HepG2 (cell line): ENCODE measurements at regions not wholly inside any gene's neighbourhood (a gene's known extent, or its start where the extent isn't known, plus 50 kb on each side); places are given as distances from the start of the nearest gene placed in this dataset.

Source experiments
- ATAC-seq: fragments of 200-7000 bp; cut with Tn5 transposase; 3 replicates; pipeline ENCODE4 v1.9.1; 2020; ENCODE audit warnings: mild to moderate bottlenecking, moderate library complexity
- BruUV-seq: library from RNA; stranded (reverse); fragments of 400-500 nt; replicated peaks from 2 replicates; lab custom pipeline; 2021; lab: Mats Ljungman, UMichigan
- CTCF ChIA-PET: fragments of 300-600 bp; formaldehyde crosslinking; extraction: SDS; loops from one replicate; lab custom pipeline; 2021; ENCODE audit warnings: low total read pairs, inconsistent platforms, low intra/inter-chr PET ratio; lab: Yijun Ruan, JAX
- POLR2A ChIA-PET: fragments of 350-600 bp; sonication (Branson Sonifier 250); formaldehyde crosslinking; loops from one replicate; lab custom pipeline; 2020; ENCODE audit warnings: antibody characterized with exemption, inconsistent platforms; lab: Yijun Ruan, JAX
- DNase-seq: peaks from one replicate; pipeline ENCODE4 v3.0.0-alpha.2; 2015; ENCODE audit warnings: low spot score
- FAIRE-seq: peaks from 3 replicates; lab custom pipeline; 2011; peaks lifted over from hg19 to GRCh38; lab: Jason Lieb, UNC
- H2AFZ ChIP-seq: one replicate; pipeline ENCODE4 v1.6.1; 2011; ENCODE audit warnings: low read length, inconsistent platforms
- H3K27ac ChIP-seq: fragments of 300-600 bp; 3 replicates; pipeline ENCODE4 v1.8.0; 2011; ENCODE audit warnings: mixed run types, mild to moderate bottlenecking, mixed read lengths, low read length, inconsistent platforms; ENCODE audit not compliant: insufficient read depth; ENCODE audit errors: extremely low read length
- H3K27me3 ChIP-seq, 2 experiments: fragments of 200-600 bp in 1 of 2; 2 replicates in 1 of 2; 3 replicates in 1 of 2; pipeline versions ENCODE4 v1.6.0 to v1.8.0; 2011; ENCODE audit warnings: low read length in 2 of 2, mild to moderate bottlenecking in 2 of 2, moderate library complexity in 2 of 2, inconsistent platforms in 1 of 2; ENCODE audit not compliant: insufficient read depth in 2 of 2, control insufficient read depth in 1 of 2
- H3K36me3 ChIP-seq, 2 experiments: fragments of 200-600 bp in 1 of 2; replicated peaks in 1 of 2; 2 replicates in 1 of 2; 3 replicates in 1 of 2; pipeline versions ENCODE4 v1.5.1 to v1.8.0; 2011; ENCODE audit warnings: low read length in 2 of 2, inconsistent platforms in 1 of 2; ENCODE audit not compliant: insufficient read depth in 2 of 2, control insufficient read depth in 1 of 2
- H3K4me1 ChIP-seq: 2 replicates; pipeline ENCODE4 v1.5.1; 2012; ENCODE audit warnings: low read length, inconsistent platforms; ENCODE audit not compliant: insufficient read depth
- H3K4me2 ChIP-seq: 2 replicates; pipeline ENCODE4 v1.6.0; 2011; ENCODE audit warnings: low read depth, low read length, inconsistent platforms
- H3K4me3 ChIP-seq, 3 experiments: fragments of 200-600 bp in 1 of 3; sonication (generic), shearing (Covaris generic) in 1 of 3; replicated peaks in 1 of 3; 2 replicates each; pipeline ENCODE4 v1.5.1; 2011 to 2016; ENCODE audit warnings: low read length in 3 of 3, inconsistent platforms in 2 of 3, low read depth in 2 of 3, mild to moderate bottlenecking in 2 of 3, control low read depth in 1 of 3, mixed read lengths in 1 of 3; ENCODE audit not compliant: insufficient read depth in 1 of 3
- H3K79me2 ChIP-seq: one replicate; pipeline ENCODE4 v1.6.1; 2011; ENCODE audit warnings: low read length, inconsistent platforms; ENCODE audit not compliant: insufficient read depth
- H3K9ac ChIP-seq: 2 replicates; pipeline ENCODE4 v1.6.0; 2011; ENCODE audit warnings: mild to moderate bottlenecking, low read depth, low read length, inconsistent platforms; ENCODE audit not compliant: insufficient read depth
- H3K9me3 ChIP-seq: 2 replicates; pipeline ENCODE4 v1.5.1; 2012; ENCODE audit warnings: mild to moderate bottlenecking, low read length
- H4K20me1 ChIP-seq: 2 replicates; pipeline ENCODE4 v1.6.0; 2011; ENCODE audit warnings: inconsistent platforms, mild to moderate bottlenecking, low read length, moderate library complexity; ENCODE audit not compliant: insufficient read depth
- NFE2L2 ChIP-seq: fragments of 150-350 bp; IDR thresholded peaks from 2 replicates; pipeline ENCODE4 v1.6.1; 2014; ENCODE audit warnings: low read length
- SMAD9 ChIP-seq: sonication (generic); formaldehyde crosslinking; IDR thresholded peaks from 2 replicates; pipeline ENCODE4 v1.5.1; 2020; ENCODE audit warnings: mild to moderate bottlenecking, missing genetic modification reagents
- ZBTB1 ChIP-seq: sonication (generic); formaldehyde crosslinking; IDR thresholded peaks from 2 replicates; pipeline ENCODE4 v1.4.0; 2020; ENCODE audit warnings: missing genetic modification reagents, borderline replicate concordance
- ZNF205 ChIP-seq: IDR thresholded peaks from 2 replicates; pipeline ENCODE4 v1.6.1; 2018; ENCODE audit warnings: missing biosample characterization, missing genetic modification reagents
- ZNF589 ChIP-seq: sonication (generic); formaldehyde crosslinking; conservative IDR thresholded peaks from 2 replicates; pipeline ENCODE4 v1.8.0; 2022; ENCODE audit warnings: mild to moderate bottlenecking, moderate library complexity, missing genetic modification reagents
- ZNF879 ChIP-seq: sonication (generic); formaldehyde crosslinking; IDR thresholded peaks from 2 replicates; pipeline ENCODE4 v1.8.1; 2023; ENCODE audit warnings: missing genetic modification reagents
- WGBS: methylation state at CpG from one replicate; pipeline ENCODE4 v1.1.6; 2017; ENCODE audit warnings: low lambda C conversion rate; 5-methylcytosine and 5-hydroxymethylcytosine counted together
- in situ Hi-C: cut with HindIII; loops from 2 replicates; pipeline ENCODE4 v1.10.0; 2017; ENCODE audit warnings: low pct_unique_long_range_greater_than_20kb; ENCODE audit not compliant: extremely low pct_ligation_motif_present
- intact Hi-C: fragments of 100-400 bp; cut with micrococcal nuclease; formaldehyde crosslinking; loops from one replicate; pipeline ENCODE4 v1.10.0; 2022; ENCODE audit not compliant: unreplicated experiment
- TF ChIP-seq, protein P1 (sequence below): sonication (generic); formaldehyde crosslinking; IDR thresholded peaks from 2 replicates; pipeline ENCODE4 v1.5.0; 2020; ENCODE audit warnings: mild to moderate bottlenecking, missing genetic modification reagents, borderline replicate concordance
- TF ChIP-seq, protein P2 (sequence below), 2 experiments: sonication (generic) in 1 of 2; formaldehyde crosslinking in 1 of 2; IDR thresholded peaks; 2 replicates each; pipeline versions ENCODE4 v1.4.0 to v1.6.1; 2018 to 2020; ENCODE audit warnings: missing genetic modification reagents in 2 of 2, borderline replicate concordance in 1 of 2, low read depth in 1 of 2, mild to moderate bottlenecking in 1 of 2, missing biosample characterization in 1 of 2

- TF ChIP-seq, protein P1, sequence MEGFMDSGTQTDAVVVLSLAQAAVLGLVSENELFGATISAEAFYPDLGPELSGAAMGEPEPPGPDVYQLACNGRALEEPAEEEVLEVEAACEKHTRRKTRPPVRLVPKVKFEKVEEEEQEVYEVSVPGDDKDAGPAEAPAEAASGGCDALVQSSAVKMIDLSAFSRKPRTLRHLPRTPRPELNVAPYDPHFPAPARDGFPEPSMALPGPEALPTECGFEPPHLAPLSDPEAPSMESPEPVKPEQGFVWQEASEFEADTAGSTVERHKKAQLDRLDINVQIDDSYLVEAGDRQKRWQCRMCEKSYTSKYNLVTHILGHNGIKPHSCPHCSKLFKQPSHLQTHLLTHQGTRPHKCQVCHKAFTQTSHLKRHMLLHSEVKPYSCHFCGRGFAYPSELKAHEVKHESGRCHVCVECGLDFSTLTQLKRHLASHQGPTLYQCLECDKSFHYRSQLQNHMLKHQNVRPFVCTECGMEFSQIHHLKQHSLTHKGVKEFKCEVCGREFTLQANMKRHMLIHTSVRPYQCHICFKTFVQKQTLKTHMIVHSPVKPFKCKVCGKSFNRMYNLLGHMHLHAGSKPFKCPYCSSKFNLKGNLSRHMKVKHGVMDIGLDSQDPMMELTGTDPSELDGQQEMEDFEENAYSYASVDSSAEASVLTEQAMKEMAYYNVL (CRISPR knock-in tag) = no peak
Observed at GRCh38 chr14:71741241-71741640, 191.0 kb upstream of the RGS6 start (continued).

DNA sequence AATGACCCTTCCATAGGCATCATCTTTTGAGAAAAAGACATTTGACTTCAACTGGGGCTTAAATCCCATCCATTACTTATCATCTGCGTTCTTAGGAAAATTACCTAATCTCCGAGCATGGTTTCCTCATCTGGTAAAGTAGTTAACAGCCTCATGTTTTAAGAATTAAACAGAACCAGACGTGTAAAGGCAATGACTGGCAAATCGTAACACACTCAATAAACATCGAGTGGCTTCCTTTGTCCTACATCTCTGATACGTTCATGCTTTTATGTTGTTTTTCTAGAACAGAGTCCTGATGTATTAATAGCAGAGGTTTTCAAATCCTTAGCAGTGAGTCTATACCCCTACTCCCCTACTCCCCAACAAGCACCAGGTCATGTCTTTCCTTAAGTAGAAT, 189.7 kb upstream of the RGS6 start:
- no peak overlapping the region for H2AFZ ChIP-seq
- DNase-seq (no peak), ATAC-seq (no peak), FAIRE-seq (no peak)
- no peak overlapping the region for H3K9ac ChIP-seq
- no peaks in the 10 kb centered on the region for H4K20me1 ChIP-seq
- intact Hi-C loops (no loop called here), in situ Hi-C loops (no loop called here)
- H3K36me3 ChIP-seq = peaks cover 5 to 8% of the 10 kb centered on the region in 2 experiments; a peak in 1 of 5 replicates
- H3K27me3 ChIP-seq = no peaks in the 10 kb centered on the region
- POLR2A ChIA-PET = no interaction called here
- no peaks in the 10 kb centered on the region for H3K79me2 ChIP-seq
- peaks cover 5% of the 10 kb centered on the region; the same call in 1 of the 2 replicates for H3K9me3 ChIP-seq
- no peaks in the 10 kb centered on the region for H3K4me1 ChIP-seq
- BruUV-seq = no TSS peak
- WGBS = 87% methylated on average over 6 of the region's 6 CpGs
- CTCF ChIA-PET = no interaction called here
- no peak overlapping the region for H3K4me3 ChIP-seq
- no peak overlapping the region for H3K4me2 ChIP-seq
- H3K27ac ChIP-seq = no peak overlapping the region
- TF ChIP-seq ZNF589 (CRISPR knock-in tag) (no peak), SMAD9 (CRISPR knock-in tag) (no peak), ZNF879 (CRISPR knock-in tag) (no peak), ZBTB1 (CRISPR knock-in tag) (no peak), NFE2L2 (peak; percentile 36; the same call in 1 of the 2 replicates), ZNF205 (CRISPR knock-in tag) (no peak)
- TF ChIP-seq, protein P2, sequence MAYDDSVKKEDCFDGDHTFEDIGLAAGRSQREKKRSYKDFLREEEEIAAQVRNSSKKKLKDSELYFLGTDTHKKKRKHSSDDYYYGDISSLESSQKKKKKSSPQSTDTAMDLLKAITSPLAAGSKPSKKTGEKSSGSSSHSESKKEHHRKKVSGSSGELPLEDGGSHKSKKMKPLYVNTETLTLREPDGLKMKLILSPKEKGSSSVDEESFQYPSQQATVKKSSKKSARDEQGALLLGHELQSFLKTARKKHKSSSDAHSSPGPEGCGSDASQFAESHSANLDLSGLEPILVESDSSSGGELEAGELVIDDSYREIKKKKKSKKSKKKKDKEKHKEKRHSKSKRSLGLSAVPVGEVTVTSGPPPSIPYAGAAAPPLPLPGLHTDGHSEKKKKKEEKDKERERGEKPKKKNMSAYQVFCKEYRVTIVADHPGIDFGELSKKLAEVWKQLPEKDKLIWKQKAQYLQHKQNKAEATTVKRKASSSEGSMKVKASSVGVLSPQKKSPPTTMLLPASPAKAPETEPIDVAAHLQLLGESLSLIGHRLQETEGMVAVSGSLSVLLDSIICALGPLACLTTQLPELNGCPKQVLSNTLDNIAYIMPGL (CRISPR knock-in tag; IDR thresholded peaks at IDR 0.05; ENCODE audit: borderline replicate concordance in 1 of 2, low read depth in 1 of 2) = no peak
